ENCODE measurements at regions not wholly inside any gene's neighbourhood (a gene's known extent, or its start where the extent isn't known, plus 50 kb on each side); places are given as distances from the start of the nearest gene placed in this dataset.

- TF ChIP-seq RARG (CRISPR knock-in tag; IDR thresholded peaks at IDR 0.05; ENCODE audit: low read depth) (no peak), SP1 (IDR thresholded peaks at IDR 0.05) (no peak), SP1 (CRISPR knock-in tag; IDR thresholded peaks at IDR 0.05) (no peak), FOXK1 (CRISPR knock-in tag; IDR thresholded peaks at IDR 0.05; ENCODE audit: borderline replicate concordance, low read depth) (no peak), ARID4A (CRISPR knock-in tag; IDR thresholded peaks at IDR 0.05; ENCODE audit: borderline replicate concordance) (no peak), FOXM1 (CRISPR knock-in tag; IDR thresholded peaks at IDR 0.05) (no peak), ZNF383 (CRISPR knock-in tag; IDR thresholded peaks at IDR 0.05; ENCODE audit: borderline replicate concordance) (no peak), JARID2 (CRISPR knock-in tag; IDR thresholded peaks at IDR 0.05; ENCODE audit: insufficient replicate concordance) (no peak), AKAP8 (CRISPR knock-in tag; IDR thresholded peaks at IDR 0.05) (0 out of 2 replicates have a peak, but pooled peaks have one; percentile 7), CERS6 (CRISPR knock-in tag; IDR thresholded peaks at IDR 0.05) (no peak), BRD4 (CRISPR knock-in tag; IDR thresholded peaks at IDR 0.05) (no peak), CENPX (CRISPR knock-in tag; IDR thresholded peaks at IDR 0.05) (no peak), MED13 (CRISPR knock-in tag; IDR thresholded peaks at IDR 0.05) (no peak), ZMYM2 (CRISPR knock-in tag; IDR thresholded peaks at IDR 0.05) (0 out of 2 replicates have a peak, but pooled peaks have one; percentile 5), EHMT2 (IDR thresholded peaks at IDR 0.05; ENCODE audit: borderline replicate concordance, low read depth, low read length) (no peak), HNRNPL (IDR thresholded peaks at IDR 0.05; ENCODE audit: low read depth, low read length) (no peak), SMARCC2 (IDR thresholded peaks at IDR 0.05) (no peak), NPAS2 (CRISPR knock-in tag; IDR thresholded peaks at IDR 0.05; ENCODE audit: borderline replicate concordance) (no peak), KDM1A (CRISPR knock-in tag; IDR thresholded peaks at IDR 0.05) (no peak), NKX3-1 (CRISPR knock-in tag; IDR thresholded peaks at IDR 0.05) (no peak), E2F5 (CRISPR knock-in tag; conservative IDR thresholded peaks at IDR 0.05) (no peak), ELF3 (CRISPR knock-in tag; IDR thresholded peaks at IDR 0.05) (no peak), ZNF543 (CRISPR knock-in tag; IDR thresholded peaks at IDR 0.05) (peak; percentile 8; the same call in 1 of the 2 replicates), ZNF44 (CRISPR knock-in tag; IDR thresholded peaks at IDR 0.05) (0 out of 2 replicates have a peak, but pooled peaks have one; percentile 30), KLF16 (CRISPR knock-in tag; IDR thresholded peaks at IDR 0.05) (no peak), ZSCAN25 (CRISPR knock-in tag; IDR thresholded peaks at IDR 0.05) (no peak), ZBTB37 (CRISPR knock-in tag; IDR thresholded peaks at IDR 0.05) (0 out of 2 replicates have a peak, but pooled peaks have one; percentile 12)
These were observed 454.3 kb downstream of the PREX1 start (continued) for GRCh38 chr20:48373555-48373934.
